Small intestine (tissue), 7 donors: ENCODE measurements at regions not wholly inside any gene's neighbourhood (a gene's known extent, or its start where the extent isn't known, plus 50 kb on each side); places are given as distances from the start of the nearest gene placed in this dataset.
"Not testable (repeated sequence)": the region's sequence is repeated elsewhere in the genome, so short reads cannot be mapped to it uniquely, and the experiment has no call there.

ENCODE experiments used
- DNase-seq, 2 donors: peaks; one replicate each; pipeline versions ENCODE4 v3.0.0 to v3.0.0-alpha.2; 2013
- FAIRE-seq: peaks from 2 replicates; lab custom pipeline; 2012; peaks lifted over from hg19 to GRCh38; lab: Jason Lieb, UNC
- H3K27ac ChIP-seq, 3 donors: one replicate each; pipeline ENCODE4 v1.5.1; 2013; ENCODE audit warnings: low read length in 2 of 3, mild to moderate bottlenecking in 2 of 3, control low read depth in 1 of 3, inconsistent platforms in 1 of 3, low read depth in 1 of 3, moderate library complexity in 1 of 3
- H3K27me3 ChIP-seq, 3 donors: one replicate each; pipeline ENCODE4 v1.6.1; 2013; ENCODE audit warnings: low read length in 3 of 3, inconsistent platforms in 1 of 3; ENCODE audit not compliant: control insufficient read depth in 3 of 3, insufficient read depth in 3 of 3
- H3K36me3 ChIP-seq, 3 donors: one replicate each; pipeline ENCODE4 v1.6.1; 2013; ENCODE audit warnings: low read length in 3 of 3, inconsistent platforms in 1 of 3, low read depth in 1 of 3, mild to moderate bottlenecking in 1 of 3, moderate library complexity in 1 of 3; ENCODE audit not compliant: control insufficient read depth in 3 of 3, insufficient read depth in 2 of 3
- H3K4me1 ChIP-seq, 3 donors: one replicate each; pipeline ENCODE4 v1.6.1; 2013; ENCODE audit warnings: low read length in 2 of 3, inconsistent platforms in 1 of 3, low read depth in 1 of 3, mild to moderate bottlenecking in 1 of 3, moderate library complexity in 1 of 3; ENCODE audit not compliant: control insufficient read depth in 3 of 3, insufficient read depth in 2 of 3
- H3K4me3 ChIP-seq, 3 donors: one replicate each; pipeline ENCODE4 v1.5.1; 2013; ENCODE audit warnings: low read length in 3 of 3, control low read depth in 1 of 3, inconsistent platforms in 1 of 3, low read depth in 1 of 3, mild to moderate bottlenecking in 1 of 3, moderate library complexity in 1 of 3
- H3K9me3 ChIP-seq, 2 donors: one replicate each; pipeline ENCODE4 v1.6.1; 2013; ENCODE audit warnings: low read depth in 1 of 2, low read length in 1 of 2; ENCODE audit not compliant: control insufficient read depth in 2 of 2, insufficient read depth in 1 of 2
- WGBS, 3 donors: extraction: QIAGEN DNeasy Blood & Tissue Kit; methylation state at CpG; one replicate each; pipeline ENCODE4 v1.1.7; 2013; 5-methylcytosine and 5-hydroxymethylcytosine counted together
- donor health status: healthy with polysubstance abuse.
- donor health status: control.
- donor health status: control.
- donor health status: Bipolar disorder and iron deficiency.
- donor health status: healthy.

DNA sequence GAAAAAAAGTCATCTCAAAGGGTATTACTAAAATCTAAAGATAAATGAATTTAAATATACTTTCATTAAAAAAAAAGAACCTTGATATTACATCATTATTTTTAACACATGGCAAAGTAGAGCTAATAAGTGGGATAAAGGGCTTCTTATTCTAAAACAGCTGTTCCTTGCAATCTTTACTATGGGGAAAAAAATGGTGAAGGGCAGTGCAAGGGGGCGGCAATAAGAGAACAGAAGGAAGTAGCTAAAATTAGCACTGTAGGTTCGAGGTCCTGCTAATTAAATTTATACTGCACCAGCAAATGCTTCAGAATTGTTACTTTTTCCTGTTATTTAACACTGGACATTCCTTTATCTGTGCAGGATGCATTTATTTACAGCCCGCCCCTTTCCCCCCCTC lies 89.4 kb upstream of the HPF1 start:
- no peak overlapping the region for H3K27ac ChIP-seq
- DNase-seq (no peak), FAIRE-seq (no peak)
- H3K36me3 ChIP-seq, result no peaks in the 10 kb centered on the region
- peaks cover 0 to 3% (median 0%) of the 10 kb centered on the region in 3 donors for H3K27me3 ChIP-seq
- 56 to 61% (median 59%) methylated on average over 3 of the region's 3 CpGs for WGBS, 3 donors
- no peaks in the 10 kb centered on the region for H3K4me1 ChIP-seq
- no peaks in the 10 kb centered on the region for H3K9me3 ChIP-seq
- no peak overlapping the region for H3K4me3 ChIP-seq

DNA sequence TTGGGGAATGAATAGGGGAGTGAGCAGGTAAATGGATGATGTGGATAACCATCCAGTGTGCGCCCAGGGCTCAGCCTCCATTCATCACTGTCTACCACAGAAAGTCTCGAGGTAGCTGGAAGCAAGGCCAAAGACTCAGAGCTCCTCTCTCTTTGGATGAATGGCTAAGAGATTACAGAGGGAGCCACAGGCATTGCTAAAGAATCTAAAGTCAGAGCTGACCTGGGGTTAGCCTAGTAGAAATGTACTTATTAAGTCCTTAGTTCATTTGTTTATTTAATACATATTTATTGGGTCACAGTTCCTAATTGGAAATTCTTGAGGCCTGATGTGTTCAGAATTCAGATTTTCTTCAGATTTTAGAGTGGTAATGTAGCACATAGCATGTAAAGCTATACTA lies 88.7 kb upstream of the HPF1 start:
- DNase-seq, result no peak
- H3K36me3 ChIP-seq, result no peaks in the 10 kb centered on the region
- H3K27me3 ChIP-seq, result peaks cover 0 to 3% (median 2%) of the 10 kb centered on the region in 3 donors
- no peak overlapping the region for H3K4me3 ChIP-seq
- WGBS, 3 donors, result 62 to 84% (median 72%) methylated on average over 2 of the region's 2 CpGs
- H3K4me1 ChIP-seq, result no peaks in the 10 kb centered on the region
- no peaks in the 10 kb centered on the region for H3K9me3 ChIP-seq
- FAIRE-seq, result no peak
- H3K27ac ChIP-seq, result no peak overlapping the region

DNA sequence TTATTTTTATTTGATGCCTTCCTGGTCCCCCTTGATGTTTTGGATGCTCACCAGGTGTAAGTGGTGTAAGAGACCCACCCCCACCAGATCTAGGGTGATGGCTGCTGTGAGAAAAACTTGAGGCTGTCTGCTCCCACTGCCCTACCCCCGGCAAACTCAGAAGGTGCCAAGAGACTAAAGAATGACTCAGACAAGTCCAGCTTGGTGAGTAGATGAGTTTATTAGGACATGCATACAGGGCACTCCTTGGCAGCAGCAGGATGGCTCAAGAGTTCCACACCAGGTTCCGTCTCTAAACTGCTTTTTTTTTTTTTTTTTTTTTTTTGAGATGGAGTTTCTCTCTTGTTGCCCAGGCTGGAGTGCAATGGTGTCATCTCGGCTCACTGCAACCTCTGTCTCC lies 84.0 kb upstream of the HPF1 start:
- Histone ChIP-seq H3K4me3 (no peak overlapping the region), H3K9me3 (peaks cover 0 to 4% of the 10 kb centered on the region in 2 donors), H3K27me3 (peaks cover 0 to 3% (median 2%) of the 10 kb centered on the region in 3 donors), H3K36me3 (no peaks in the 10 kb centered on the region), H3K4me1 (no peaks in the 10 kb centered on the region), H3K27ac (no peak overlapping the region)
- WGBS, 3 donors, result 78 to 90% (median 88%) methylated on average over 3 of the region's 3 CpGs
- FAIRE-seq (no peak), DNase-seq (no peak)

GRCh38 chr4:169840554-169840953 lies 82.8 kb upstream of the HPF1 start:
- WGBS, 3 donors, result 39 to 53% (median 43%) methylated on average over 3 of the region's 3 CpGs
- FAIRE-seq (no peak), DNase-seq (no peak)

DNA sequence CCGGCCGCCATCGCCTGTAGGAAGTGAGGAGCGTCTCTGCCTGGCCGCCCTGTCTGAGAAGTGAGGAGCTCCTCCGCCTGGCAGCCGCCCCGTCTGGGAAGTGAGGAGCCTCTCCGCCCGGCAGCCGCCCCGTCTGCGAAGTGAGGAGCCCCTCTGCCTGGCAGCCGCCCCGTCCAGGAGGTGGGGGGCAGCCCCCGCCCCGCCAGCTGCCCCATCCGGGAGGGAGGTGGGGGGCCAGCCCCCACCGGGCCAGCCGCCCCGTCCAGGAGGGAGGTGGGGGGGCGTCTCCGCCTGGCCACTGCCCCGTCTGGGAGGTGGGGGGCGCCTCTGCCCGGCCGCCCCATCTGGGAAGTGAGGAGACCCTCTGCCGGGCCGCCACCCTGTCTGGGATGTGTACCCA lies 70.6 kb upstream of the HPF1 start:
- not testable (repeated sequence) for H3K4me1 ChIP-seq, H3K27ac ChIP-seq, H3K9me3 ChIP-seq, H3K4me3 ChIP-seq, DNase-seq, H3K36me3 ChIP-seq, FAIRE-seq, H3K27me3 ChIP-seq
- 93 to 98% (median 93%) methylated on average over 17 to 29 of the region's 29 CpGs for WGBS, 3 donors

More at GRCh38 chr4:169840554-169840953, 82.8 kb upstream of the HPF1 start:
- Histone ChIP-seq H3K36me3 (no peaks in the 10 kb centered on the region), H3K27me3 (peaks cover 0 to 2% (median 0%) of the 10 kb centered on the region in 3 donors), H3K27ac (no peak overlapping the region), H3K4me1 (no peaks in the 10 kb centered on the region), H3K9me3 (peaks cover 0 to 4% of the 10 kb centered on the region in 2 donors), H3K4me3 (no peak overlapping the region)

GRCh38 chr4:169826634-169827187 lies 69.0 kb upstream of the HPF1 start:
- H3K27ac ChIP-seq, result no peak overlapping the region
- H3K9me3 ChIP-seq, result no peaks in the 10 kb centered on the region
- 57 to 69% (median 58%) methylated on average over 6 of the region's 6 CpGs for WGBS, 3 donors
- DNase-seq (no peak), FAIRE-seq (no peak)
- no peaks in the 10 kb centered on the region for H3K27me3 ChIP-seq
- no peaks in the 10 kb centered on the region for H3K36me3 ChIP-seq
- no peak overlapping the region for H3K4me3 ChIP-seq
- no peaks in the 10 kb centered on the region for H3K4me1 ChIP-seq

GRCh38 chr4:169823685-169824084 lies 65.9 kb upstream of the HPF1 start:
- no peak for FAIRE-seq
- no peaks in the 10 kb centered on the region for H3K36me3 ChIP-seq
- no peaks in the 10 kb centered on the region for H3K9me3 ChIP-seq
- no peaks in the 10 kb centered on the region for H3K27me3 ChIP-seq
- H3K27ac ChIP-seq, result no peak overlapping the region
- WGBS, 3 donors, result 24 to 32% (median 28%) methylated on average over 7 of the region's 7 CpGs
- H3K4me3 ChIP-seq, result no peak overlapping the region
- DNase-seq, result peak; percentile 7 to 75
- no peaks in the 10 kb centered on the region for H3K4me1 ChIP-seq

GRCh38 chr4:169821402-169821801 lies 63.7 kb upstream of the HPF1 start:
- H3K4me1 ChIP-seq, result no peaks in the 10 kb centered on the region
- H3K4me3 ChIP-seq, result no peak overlapping the region
- no peaks in the 10 kb centered on the region for H3K36me3 ChIP-seq
- FAIRE-seq, result no peak
- peaks cover 0 to under 1% (median 0%) of the 10 kb centered on the region in 3 donors for H3K27me3 ChIP-seq
- DNase-seq, result no peak
- no peak overlapping the region for H3K27ac ChIP-seq
- no peaks in the 10 kb centered on the region for H3K9me3 ChIP-seq

- DNase-seq, result no peak
- 41 to 58% (median 49%) methylated on average over 6 of the region's 6 CpGs for WGBS, 3 donors
- Histone ChIP-seq H3K9me3 (no peaks in the 10 kb centered on the region), H3K27ac (no peak overlapping the region), H3K4me3 (no peak overlapping the region), H3K36me3 (no peaks in the 10 kb centered on the region), H3K27me3 (peaks cover 0 to 6% (median 5%) of the 10 kb centered on the region in 3 donors), H3K4me1 (no peaks in the 10 kb centered on the region)
- FAIRE-seq, result no peak
Observed at GRCh38 chr4:169818063-169818679, 60.4 kb upstream of the HPF1 start.
